GM19239 (cell line): ENCODE measurements at regions not wholly inside any gene's neighbourhood (a gene's known extent, or its start where the extent isn't known, plus 50 kb on each side); places are given as distances from the start of the nearest gene placed in this dataset.
"Not testable (repeated sequence)": the region's sequence is repeated elsewhere in the genome, so short reads cannot be mapped to it uniquely, and the experiment has no call there.

Source experiments
- DNase-seq: peaks from one replicate; pipeline ENCODE4 v3.0.0; 2011; ENCODE audit warnings: low spot score; ENCODE audit not compliant: insufficient read length
- FAIRE-seq: peaks from 2 replicates; lab custom pipeline; 2011; peaks lifted over from hg19 to GRCh38; lab: Jason Lieb, UNC

DNA sequence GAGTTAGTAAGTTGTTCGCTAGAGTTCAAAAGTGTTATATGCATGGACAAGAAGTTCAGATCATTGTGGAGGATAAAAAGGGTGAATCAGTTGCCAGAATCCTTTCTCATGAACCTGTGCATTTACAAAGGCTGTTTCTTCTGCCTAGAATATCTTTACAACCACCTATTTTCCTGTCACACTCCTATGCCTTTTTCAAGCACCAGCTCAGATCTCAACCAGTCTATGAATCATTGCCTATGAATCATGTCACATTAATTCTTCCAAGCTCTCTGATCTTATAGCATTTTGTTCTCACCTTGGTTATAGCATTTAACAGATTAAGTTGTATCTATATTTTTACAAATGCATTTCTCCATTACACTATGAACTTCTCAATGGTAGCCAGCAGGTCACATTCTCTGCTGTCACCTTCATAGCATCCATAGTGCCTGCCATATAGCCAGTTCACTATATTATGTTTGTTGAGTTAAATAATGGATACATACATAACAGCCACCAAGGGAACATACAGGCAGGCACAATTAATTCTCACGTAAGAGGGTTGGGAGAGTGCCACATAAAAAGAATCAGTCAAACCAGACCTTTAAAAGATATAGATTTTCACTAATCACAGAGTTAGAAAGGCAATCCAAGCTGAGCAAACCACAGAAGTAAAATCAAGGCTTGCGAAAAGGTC is 573.0 kb downstream of the FOXG1 start:
- DNase-seq (no peak), FAIRE-seq (no peak)

- DNase-seq (no peak), FAIRE-seq (no peak)
Measured at GRCh38 chr14:29348504-29348903, 579.1 kb downstream of the PRKD1 start.

DNA sequence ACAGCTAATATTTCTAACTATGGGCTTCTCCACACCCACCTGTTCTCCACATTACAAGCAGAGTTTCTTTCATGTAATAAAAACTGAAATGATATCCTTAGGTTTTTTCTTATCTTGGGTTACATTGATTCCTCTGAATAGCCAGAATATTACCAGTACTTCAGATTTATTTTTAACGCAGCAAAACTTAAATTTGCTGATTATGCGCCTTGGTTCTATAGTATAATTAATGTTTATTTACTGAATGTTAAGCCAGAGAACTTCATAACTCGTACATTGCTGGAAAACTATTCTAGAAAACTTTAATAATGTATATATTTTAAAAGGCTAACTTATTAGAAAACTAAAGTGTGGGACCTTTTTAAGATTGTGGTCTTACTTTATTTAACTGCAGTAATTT is 577.2 kb downstream of the PRKD1 start:
- FAIRE-seq (no peak), DNase-seq (no peak)

- no peak for DNase-seq
- FAIRE-seq, result no peak
Measured at GRCh38 chr14:29351996-29352705, 575.5 kb downstream of the PRKD1 start.

DNA sequence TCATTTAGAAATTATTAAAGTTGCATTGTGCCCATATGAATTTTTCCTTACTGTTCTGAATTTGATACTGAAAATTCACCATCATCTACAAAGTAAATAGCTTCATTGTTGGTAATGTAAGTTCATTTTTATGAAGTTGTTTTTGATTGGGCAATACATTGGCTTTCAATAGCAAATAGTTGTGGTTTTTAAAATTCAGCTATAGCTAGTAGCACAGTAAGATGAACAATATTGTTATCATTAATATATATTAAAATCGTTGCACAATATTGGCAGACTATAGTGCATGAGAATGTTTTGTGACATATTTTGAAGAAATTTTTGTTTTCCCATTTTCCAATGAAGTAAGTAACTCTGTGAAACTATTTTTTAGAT is 575.0 kb downstream of the PRKD1 start:
- FAIRE-seq (no peak), DNase-seq (no peak)

DNA sequence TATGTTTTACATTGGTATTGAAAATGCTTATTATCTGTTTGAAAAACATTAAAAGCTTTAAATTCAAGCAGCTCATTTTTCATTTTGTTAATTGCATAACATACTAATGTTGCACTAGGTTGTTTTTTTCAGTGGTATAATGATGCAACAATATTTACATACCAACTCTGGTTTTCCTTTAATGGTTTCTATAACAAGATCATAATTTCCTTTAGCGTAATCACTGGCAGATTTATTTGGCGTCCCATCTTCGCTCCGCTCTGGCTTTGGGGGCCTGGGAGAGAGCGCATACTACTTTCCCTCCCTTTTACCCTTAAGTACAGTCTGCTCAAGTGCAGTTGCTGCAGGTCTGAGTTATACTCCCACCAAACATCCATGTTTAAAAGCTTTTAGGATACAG is 574.1 kb downstream of the PRKD1 start:
- no peak for FAIRE-seq
- DNase-seq, result no peak

- DNase-seq (no peak), FAIRE-seq (no peak)
Measured at GRCh38 chr14:29354486-29354885, 573.2 kb downstream of the PRKD1 start.

DNA sequence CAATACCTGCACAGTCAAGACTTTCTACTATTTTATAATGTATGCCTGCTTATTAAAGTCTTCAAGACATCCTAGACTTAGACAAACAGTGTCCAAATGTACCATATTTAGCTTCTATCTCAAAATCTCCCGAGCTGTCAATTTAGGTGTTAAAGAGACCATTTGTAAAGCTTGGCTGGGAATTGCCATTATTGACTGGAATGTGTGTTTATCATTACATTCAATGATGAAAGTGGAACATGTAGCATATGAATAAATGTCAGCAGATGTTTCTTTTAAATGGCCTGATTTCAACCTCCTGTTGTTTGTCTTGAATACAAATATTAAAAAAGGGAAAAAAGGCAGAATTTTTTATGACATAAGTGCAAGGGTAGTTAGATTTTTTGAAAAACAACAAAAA is 572.3 kb downstream of the PRKD1 start:
- DNase-seq, result no peak
- no peak for FAIRE-seq

GRCh38 chr14:29355846-29356245 is 571.8 kb downstream of the PRKD1 start:
- DNase-seq (no peak), FAIRE-seq (no peak)

- DNase-seq, result no peak
- FAIRE-seq, result no peak
Measured at GRCh38 chr14:29360656-29361055, 567.0 kb downstream of the PRKD1 start.

DNA sequence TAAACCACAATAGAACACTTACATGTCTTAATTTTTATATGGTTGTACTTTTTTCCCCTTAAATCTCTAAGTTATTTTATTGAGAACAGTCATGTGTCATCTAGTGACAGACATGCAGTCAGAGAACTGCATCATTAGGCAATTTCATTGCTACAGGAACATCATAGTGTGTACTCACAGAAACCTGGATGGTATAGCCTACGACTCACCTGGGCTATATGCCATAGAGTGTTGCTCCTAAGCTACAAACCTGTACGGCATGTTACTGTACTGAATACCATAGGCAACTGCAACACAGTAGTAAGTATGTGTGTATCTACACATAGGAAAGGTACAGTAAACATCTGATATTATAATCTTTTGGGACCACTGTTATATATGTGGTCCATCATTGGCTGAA is 557.6 kb downstream of the PRKD1 start:
- no peak for DNase-seq
- FAIRE-seq, result no peak

- FAIRE-seq, result no peak
Measured at GRCh38 chr14:29376237-29376636, 551.4 kb downstream of the PRKD1 start.

GRCh38 chr14:29380826-29381225 is 546.8 kb downstream of the PRKD1 start:
- DNase-seq (no peak), FAIRE-seq (no peak)

More at GRCh38 chr14:29376237-29376636, 551.4 kb downstream of the PRKD1 start:
- DNase-seq, result no peak

DNA sequence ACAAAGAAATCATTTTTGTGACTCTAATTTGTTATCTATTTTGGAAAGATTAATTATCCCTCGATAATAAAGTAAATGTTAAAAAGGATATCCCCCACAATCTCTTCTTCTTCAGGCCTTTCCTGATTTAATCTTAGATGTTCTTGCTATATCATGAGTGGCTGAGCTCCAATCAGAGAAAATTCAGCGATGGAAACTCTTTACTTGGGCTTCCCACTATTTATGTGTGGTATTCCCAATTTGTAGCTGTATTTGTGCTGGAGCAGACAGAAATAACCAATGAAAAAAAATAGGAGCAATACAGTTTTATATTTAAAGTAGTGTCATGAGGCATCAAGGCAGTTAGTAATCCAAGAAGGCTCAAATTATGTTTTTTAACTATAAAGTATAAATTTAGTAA is 539.1 kb downstream of the PRKD1 start:
- FAIRE-seq (no peak), DNase-seq (no peak)

DNA sequence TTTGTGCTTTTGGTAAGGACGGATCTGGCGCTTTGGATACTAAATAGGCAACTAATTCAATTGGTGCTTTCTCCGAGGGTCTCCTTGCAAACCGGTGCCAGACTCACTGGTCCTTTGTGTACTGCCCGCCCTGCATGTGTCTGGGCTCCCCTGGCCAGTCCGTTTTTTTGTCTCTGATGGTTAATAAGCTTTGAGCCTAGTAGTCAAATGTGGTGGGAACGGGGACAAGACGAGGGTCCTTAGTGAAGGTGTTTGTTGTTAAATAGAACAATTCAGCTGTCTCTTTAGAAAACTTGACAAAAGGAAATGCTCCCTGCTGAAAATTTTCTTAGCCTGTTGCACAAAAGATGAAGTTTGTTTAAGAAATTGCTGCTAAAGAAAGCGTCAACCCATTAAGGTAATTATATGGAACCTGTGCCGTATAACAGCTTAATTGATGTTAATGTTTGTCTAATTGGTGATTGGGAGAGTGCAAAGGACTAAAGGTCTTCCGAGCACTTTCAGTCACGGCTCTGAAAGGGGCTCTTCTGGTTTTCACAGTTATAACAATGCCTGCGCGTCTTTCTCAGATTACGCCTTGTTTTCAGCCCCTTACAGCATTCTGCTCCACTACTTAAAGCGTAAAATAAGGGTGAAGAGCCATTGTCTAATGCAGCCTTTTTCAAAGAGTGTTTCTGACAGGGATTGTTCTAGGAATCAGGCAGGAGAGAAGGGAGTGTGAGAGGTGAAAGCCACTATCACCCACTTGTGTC is 537.4 kb downstream of the PRKD1 start:
- no peak for FAIRE-seq

DNA sequence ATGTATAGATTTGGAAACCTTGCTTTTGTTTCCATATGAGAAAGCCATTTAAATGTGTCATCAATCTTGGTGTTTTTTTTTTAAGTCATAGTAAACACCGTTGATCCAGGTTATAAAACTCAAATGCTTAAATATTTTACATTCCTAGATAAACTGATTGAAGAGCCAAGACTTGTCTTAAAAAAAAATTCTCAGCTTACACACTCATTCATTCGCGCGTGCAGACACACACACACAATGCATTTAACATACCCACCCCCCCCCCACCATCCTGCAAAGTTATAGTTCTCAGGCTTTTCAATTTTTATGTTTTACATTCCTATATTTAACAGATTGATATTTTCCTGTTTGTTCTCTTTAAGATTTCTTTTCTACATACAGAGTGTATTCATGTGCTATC is 536.4 kb downstream of the PRKD1 start:
- no peak for FAIRE-seq
- no peak for DNase-seq

More for the DNA sequence above, 537.4 kb downstream of the PRKD1 start:
- DNase-seq, result no peak

DNA sequence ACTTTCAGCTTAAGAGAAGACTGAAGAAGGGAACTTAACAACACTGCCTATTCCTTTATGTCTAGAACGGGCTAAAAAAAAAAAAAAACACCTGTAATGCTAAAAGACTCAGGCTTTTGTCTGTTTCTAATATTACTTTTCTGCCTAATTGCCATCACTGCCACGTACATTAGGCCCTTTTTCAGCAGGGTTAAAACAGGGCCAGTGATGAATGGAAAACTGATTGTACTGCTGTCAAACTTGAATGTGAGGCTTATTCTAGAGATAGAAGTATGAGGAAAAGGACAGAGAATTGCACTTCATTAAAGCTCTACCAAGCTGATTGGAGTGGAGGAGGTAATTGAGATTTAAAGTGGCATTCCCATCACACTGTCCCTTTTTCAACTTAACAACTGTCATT is 535.8 kb downstream of the PRKD1 start:
- no peak for FAIRE-seq

GRCh38 chr14:29392287-29392686 is 535.4 kb downstream of the PRKD1 start:
- DNase-seq (no peak), FAIRE-seq (no peak)

More for the DNA sequence above, 535.8 kb downstream of the PRKD1 start:
- no peak for DNase-seq

GRCh38 chr14:29403091-29403490 is 524.6 kb downstream of the PRKD1 start:
- FAIRE-seq, result no peak
- DNase-seq, result no peak

DNA sequence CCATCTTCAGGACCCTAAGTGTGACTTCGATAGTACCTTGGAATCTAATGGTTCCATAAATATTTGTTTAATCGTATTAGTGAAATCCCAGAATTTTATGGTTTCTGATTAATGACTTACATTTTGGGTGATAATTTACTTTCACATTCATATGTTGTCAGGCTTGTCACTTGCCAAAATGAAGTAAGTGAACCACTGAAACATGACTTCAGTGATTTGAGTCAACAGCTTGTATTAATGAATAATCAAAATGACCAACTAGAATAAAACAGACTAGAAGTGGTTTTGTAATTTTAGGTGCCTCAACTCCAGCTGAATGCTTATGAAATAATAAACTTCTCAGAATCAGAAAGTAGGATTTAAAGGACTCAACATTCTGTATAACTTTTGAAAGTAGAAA is 517.1 kb downstream of the PRKD1 start:
- no peak for FAIRE-seq
- no peak for DNase-seq

DNA sequence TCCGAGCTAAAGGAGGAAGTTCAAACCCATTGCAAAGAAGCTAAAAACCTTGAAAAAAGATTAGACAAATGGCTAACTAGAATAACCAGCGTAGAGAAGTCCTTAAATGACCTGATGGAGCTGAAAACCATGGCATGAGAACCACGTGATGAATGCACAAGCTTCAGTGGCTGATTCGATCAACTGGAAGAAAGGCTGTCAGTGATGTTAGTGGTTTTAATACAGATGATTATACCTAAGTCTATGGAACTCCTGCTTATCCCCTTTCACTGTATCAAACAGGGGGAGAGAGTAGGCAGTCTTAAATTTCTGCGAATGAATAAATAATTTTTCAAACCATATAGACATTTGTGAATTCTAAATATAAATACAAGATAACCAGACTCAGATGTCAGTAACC is 512.7 kb downstream of the PRKD1 start:
- FAIRE-seq, DNase-seq: not testable (repeated sequence)
